A673 (cell line): ENCODE measurements at regions not wholly inside any gene's neighbourhood (a gene's known extent, or its start where the extent isn't known, plus 50 kb on each side); places are given as distances from the start of the nearest gene placed in this dataset.

Experiments
- BruUV-seq: library from RNA; stranded (reverse); fragments of 400-500 nt; replicated peaks from 2 replicates; lab custom pipeline; 2021; lab: Mats Ljungman, UMichigan
- CTCF ChIA-PET: fragments of 300-600 bp; sonication (Branson Sonifier 250); formaldehyde crosslinking; loops from one replicate; lab custom pipeline; 2022; ENCODE audit warnings: antibody characterized with exemption; lab: Charles Lee
- POLR2A ChIA-PET: fragments of 300-600 bp; sonication (Branson Sonifier 250); formaldehyde crosslinking; loops from one replicate; lab custom pipeline; 2022; ENCODE audit warnings: antibody characterized with exemption; ENCODE audit not compliant: low non-redundant PET; lab: Charles Lee
- DNase-seq: peaks from one replicate; pipeline ENCODE4 v3.0.0-alpha.2; 2015; ENCODE audit warnings: low spot score
- H3K27ac ChIP-seq: fragments of 200-600 bp; sonication (generic); 2 replicates; pipeline ENCODE4 v1.5.1; 2016; ENCODE audit warnings: mixed run types, low read depth, mild to moderate bottlenecking, mixed read lengths, antibody characterized with exemption, low read length; ENCODE audit not compliant: poor library complexity, severe bottlenecking
- H3K27me3 ChIP-seq: fragments of 200-600 bp; sonication (generic); replicated peaks from 2 replicates; pipeline ENCODE4 v1.6.1; 2017; ENCODE audit warnings: mixed run types, low read depth, mild to moderate bottlenecking, mixed read lengths, antibody characterized with exemption, low read length; ENCODE audit not compliant: insufficient read depth, poor library complexity
- H3K36me3 ChIP-seq: fragments of 200-600 bp; sonication (generic); 2 replicates; pipeline ENCODE4 v1.6.1; 2016; ENCODE audit warnings: mixed run types, mild to moderate bottlenecking, mixed read lengths, antibody characterized with exemption, low read length; ENCODE audit not compliant: insufficient read depth, poor library complexity, severe bottlenecking
- H3K4me1 ChIP-seq: fragments of 200-600 bp; sonication (generic); 2 replicates; pipeline ENCODE4 v1.6.1; 2017; ENCODE audit warnings: mixed run types, mild to moderate bottlenecking, mixed read lengths, antibody characterized with exemption, low read length; ENCODE audit not compliant: insufficient read depth, poor library complexity, severe bottlenecking
- H3K4me3 ChIP-seq: fragments of 200-600 bp; sonication (generic); 2 replicates; pipeline ENCODE4 v1.5.1; 2016; ENCODE audit warnings: low read depth, mixed run types, mild to moderate bottlenecking, mixed read lengths, low read length; ENCODE audit not compliant: poor library complexity, severe bottlenecking
- H3K9me3 ChIP-seq: fragments of 200-600 bp; sonication (generic); 2 replicates; pipeline ENCODE4 v1.6.1; 2016; ENCODE audit warnings: mixed run types, low read depth, mild to moderate bottlenecking, mixed read lengths, antibody characterized with exemption, low read length; ENCODE audit not compliant: poor library complexity, severe bottlenecking
- EZH2 ChIP-seq: fragments of 200-600 bp; sonication (generic); IDR thresholded peaks from 2 replicates; pipeline ENCODE4 v1.6.1; 2017; ENCODE audit warnings: borderline replicate concordance, low read depth, mild to moderate bottlenecking, mixed read lengths, antibody characterized with exemption, low read length; ENCODE audit not compliant: poor library complexity, severe bottlenecking
- intact Hi-C: fragments of 100-400 bp; cut with micrococcal nuclease; formaldehyde crosslinking; loops from one replicate; pipeline ENCODE4 v1.10.0; 2022; ENCODE audit not compliant: unreplicated experiment
- TF ChIP-seq, protein P1 (sequence below): fragments of 300-800, 200-600 bp; sonication (generic); conservative IDR thresholded peaks from 2 replicates; pipeline ENCODE4 v1.5.1; 2017; ENCODE audit warnings: low read depth, mild to moderate bottlenecking, antibody characterized with exemption, low read length, moderate library complexity, mixed read lengths

DNA sequence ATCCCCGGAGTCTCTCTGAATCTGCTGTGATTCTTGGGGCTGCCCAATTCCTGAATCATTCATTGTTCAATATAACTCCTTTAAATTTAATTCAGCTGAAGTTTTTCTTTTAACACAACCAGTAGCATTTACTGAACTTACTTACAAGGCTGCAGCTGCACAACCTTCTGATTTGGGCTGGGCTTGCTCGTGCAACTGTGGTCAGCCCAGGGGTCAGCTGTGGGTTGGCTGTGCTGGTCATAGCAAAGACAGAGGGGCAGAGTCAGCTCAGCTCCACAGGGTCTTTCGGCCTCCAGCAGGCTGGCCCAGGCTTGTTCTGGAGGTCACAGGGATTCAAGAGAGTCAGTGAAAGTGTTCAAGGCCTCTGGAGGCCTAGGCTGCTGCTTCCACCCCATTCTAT, 186.1 kb downstream of the MATN1 start:
- BruUV-seq = no TSS peak
- intact Hi-C loops = no loop called here
- no peak overlapping the region for H3K4me3 ChIP-seq
- ChIA-PET CTCF (no interaction called here), POLR2A (no interaction called here)
- no peaks in the 10 kb centered on the region for H3K27me3 ChIP-seq
- no peak overlapping the region for H3K27ac ChIP-seq
- H3K36me3 ChIP-seq = no peaks in the 10 kb centered on the region
- no peaks in the 10 kb centered on the region for H3K9me3 ChIP-seq
- no peak for DNase-seq
- TF ChIP-seq, protein P1, sequence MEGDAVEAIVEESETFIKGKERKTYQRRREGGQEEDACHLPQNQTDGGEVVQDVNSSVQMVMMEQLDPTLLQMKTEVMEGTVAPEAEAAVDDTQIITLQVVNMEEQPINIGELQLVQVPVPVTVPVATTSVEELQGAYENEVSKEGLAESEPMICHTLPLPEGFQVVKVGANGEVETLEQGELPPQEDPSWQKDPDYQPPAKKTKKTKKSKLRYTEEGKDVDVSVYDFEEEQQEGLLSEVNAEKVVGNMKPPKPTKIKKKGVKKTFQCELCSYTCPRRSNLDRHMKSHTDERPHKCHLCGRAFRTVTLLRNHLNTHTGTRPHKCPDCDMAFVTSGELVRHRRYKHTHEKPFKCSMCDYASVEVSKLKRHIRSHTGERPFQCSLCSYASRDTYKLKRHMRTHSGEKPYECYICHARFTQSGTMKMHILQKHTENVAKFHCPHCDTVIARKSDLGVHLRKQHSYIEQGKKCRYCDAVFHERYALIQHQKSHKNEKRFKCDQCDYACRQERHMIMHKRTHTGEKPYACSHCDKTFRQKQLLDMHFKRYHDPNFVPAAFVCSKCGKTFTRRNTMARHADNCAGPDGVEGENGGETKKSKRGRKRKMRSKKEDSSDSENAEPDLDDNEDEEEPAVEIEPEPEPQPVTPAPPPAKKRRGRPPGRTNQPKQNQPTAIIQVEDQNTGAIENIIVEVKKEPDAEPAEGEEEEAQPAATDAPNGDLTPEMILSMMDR = no peak
- no peak for TF ChIP-seq EZH2
- no peaks in the 10 kb centered on the region for H3K4me1 ChIP-seq

DNA sequence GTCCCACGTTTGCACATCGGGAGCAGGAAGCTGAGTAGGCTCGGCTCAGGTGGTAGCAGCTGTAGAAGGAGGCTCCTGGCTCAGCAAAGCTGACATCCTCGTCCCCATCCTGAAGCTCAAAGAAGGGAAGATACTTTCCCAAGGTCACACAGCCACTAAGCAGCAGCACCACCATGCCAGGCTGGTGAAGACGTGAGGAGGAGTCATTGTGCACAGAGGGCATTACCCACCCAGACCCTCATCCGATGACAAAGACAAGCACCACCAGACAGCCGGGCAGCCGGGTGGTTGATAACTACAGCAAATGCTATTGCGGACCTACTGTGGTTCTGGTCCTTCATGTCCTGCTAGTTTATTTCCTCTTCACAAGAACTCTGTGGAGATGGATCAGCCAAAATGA, 186.9 kb downstream of the MATN1 start:
- ChIA-PET CTCF (no interaction called here), POLR2A (no interaction called here)
- intact Hi-C loops = no loop called here
- Histone ChIP-seq H3K27ac (no peak overlapping the region), H3K27me3 (no peaks in the 10 kb centered on the region), H3K4me3 (no peak overlapping the region), H3K4me1 (no peaks in the 10 kb centered on the region), H3K9me3 (no peaks in the 10 kb centered on the region), H3K36me3 (no peaks in the 10 kb centered on the region)
- no TSS peak for BruUV-seq
- no peak for DNase-seq
- TF ChIP-seq, protein P1 = no peak
- no peak for TF ChIP-seq EZH2

DNA sequence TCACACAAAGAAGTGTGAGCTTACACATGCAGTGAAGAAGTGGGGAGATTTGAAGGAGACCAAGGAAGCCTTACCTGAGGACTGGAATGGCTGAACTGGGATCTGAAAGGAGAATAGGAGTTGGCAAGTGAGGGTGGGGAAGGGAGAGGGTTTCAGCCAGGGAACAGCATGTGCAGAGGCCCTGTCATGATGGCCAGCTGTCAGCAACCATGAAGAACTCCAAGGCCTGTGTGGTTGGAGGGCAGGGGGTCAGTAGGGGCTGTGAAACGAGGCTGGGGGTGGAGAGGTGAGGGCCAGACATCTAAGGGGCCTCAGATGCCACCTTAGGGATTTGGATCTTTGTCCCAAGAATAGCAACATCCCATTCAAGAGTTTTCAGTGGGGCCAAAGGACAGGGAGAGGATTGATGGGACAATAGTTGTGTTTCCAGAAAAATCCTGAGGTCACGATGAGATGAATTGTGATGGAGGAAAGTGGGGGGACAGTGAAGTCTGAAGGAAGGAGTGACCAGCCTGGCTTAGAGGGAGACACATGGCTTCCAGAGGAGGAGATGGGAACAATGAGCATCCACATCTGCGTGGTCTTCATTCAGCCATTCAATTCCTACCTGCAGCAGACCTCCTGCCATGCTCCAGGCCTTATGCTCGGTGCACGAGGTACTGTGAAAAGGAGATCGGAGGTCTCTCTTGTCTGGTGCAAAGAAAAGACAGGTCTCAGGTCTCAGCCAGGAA, 187.6 kb downstream of the MATN1 start:
- ChIA-PET CTCF (no interaction called here), POLR2A (no interaction called here)
- Histone ChIP-seq H3K4me3 (no peak overlapping the region), H3K9me3 (no peaks in the 10 kb centered on the region), H3K27me3 (no peaks in the 10 kb centered on the region), H3K36me3 (no peaks in the 10 kb centered on the region), H3K27ac (no peak overlapping the region), H3K4me1 (no peaks in the 10 kb centered on the region)
- no peak for DNase-seq
- TF ChIP-seq EZH2 = no peak
- TF ChIP-seq, protein P1 = no peak
- intact Hi-C loops = no loop called here
- BruUV-seq = no TSS peak
